BJ (cell line): ENCODE measurements at regions not wholly inside any gene's neighbourhood (a gene's known extent, or its start where the extent isn't known, plus 50 kb on each side); places are given as distances from the start of the nearest gene placed in this dataset.
"Not testable (repeated sequence)": the region's sequence is repeated elsewhere in the genome, so short reads cannot be mapped to it uniquely, and the experiment has no call there.

Source experiments
- CTCF ChIA-PET: fragments of 350-600 bp; formaldehyde crosslinking; extraction: SDS; loops from one replicate; lab custom pipeline; 2021; ENCODE audit warnings: antibody characterized with exemption, inconsistent platforms; lab: Yijun Ruan, JAX
- POLR2A ChIA-PET: fragments of 300-600 bp; sonication (Branson Sonifier 250); formaldehyde crosslinking; extraction: SDS; loops from one replicate; lab custom pipeline; 2021; ENCODE audit warnings: antibody characterized with exemption; lab: Charles Lee
- DNase-seq: peaks from one replicate; pipeline ENCODE4 v3.0.0-alpha.2; 2011; ENCODE audit warnings: low read depth
- H3K27me3 ChIP-seq: 2 replicates; pipeline ENCODE4 v1.6.0; 2011; ENCODE audit warnings: low read length; ENCODE audit not compliant: control insufficient read depth, insufficient read depth
- H3K36me3 ChIP-seq: 2 replicates; pipeline ENCODE4 v1.5.1; 2011; ENCODE audit warnings: low read length; ENCODE audit not compliant: control insufficient read depth, insufficient read depth
- H3K4me3 ChIP-seq: 2 replicates; pipeline ENCODE4 v1.5.1; 2011; ENCODE audit warnings: low read depth, mild to moderate bottlenecking, control low read depth, low read length
- CTCF ChIP-seq: IDR thresholded peaks from 2 replicates; pipeline ENCODE4 v1.5.1; 2011; ENCODE audit warnings: low read depth, mild to moderate bottlenecking, control low read depth, inconsistent platforms, low read length, moderate library complexity; ENCODE audit not compliant: insufficient read depth

- Histone ChIP-seq H3K27me3 (no peaks in the 10 kb centered on the region), H3K36me3 (no peaks in the 10 kb centered on the region), H3K4me3 (no peak overlapping the region)
- no peak for DNase-seq
- ChIA-PET CTCF (interaction anchor here (1.5 to 3.3 kb wide), 2 partner anchors 11 to 161 kb away, joined by 5 to 13 read pairs; no protein-coding TSS in a partner anchor), POLR2A (no interaction called here)
- no peak for TF ChIP-seq CTCF
These were observed 154.4 kb upstream of the SERTAD2 start for GRCh38 chr2:64808092-64808491.

GRCh38 chr2:64808754-64809153 lies 155.0 kb upstream of the SERTAD2 start:
- Histone ChIP-seq H3K4me3 (no peak overlapping the region), H3K27me3 (no peaks in the 10 kb centered on the region), H3K36me3 (no peaks in the 10 kb centered on the region)
- no peak for DNase-seq
- TF ChIP-seq CTCF: no peak
- POLR2A ChIA-PET: no interaction called here
- CTCF ChIA-PET: interaction anchor here (3.3 kb wide), 1 partner anchor 11 kb away, joined by 13 read pairs; no protein-coding TSS in a partner anchor

GRCh38 chr2:64809216-64809615 lies 155.5 kb upstream of the SERTAD2 start:
- ChIA-PET POLR2A (no interaction called here), CTCF (interaction anchor here (3.3 kb wide), 1 partner anchor 10 kb away, joined by 13 read pairs; no protein-coding TSS in a partner anchor)
- Histone ChIP-seq H3K36me3 (no peaks in the 10 kb centered on the region), H3K4me3 (no peak overlapping the region), H3K27me3 (no peaks in the 10 kb centered on the region)
- DNase-seq: no peak
- TF ChIP-seq CTCF: no peak

- Histone ChIP-seq H3K27me3 (no peaks in the 10 kb centered on the region), H3K4me3 (no peak overlapping the region), H3K36me3 (no peaks in the 10 kb centered on the region)
- ChIA-PET CTCF (no interaction called here), POLR2A (no interaction called here)
- TF ChIP-seq CTCF: no peak
- no peak for DNase-seq
These were observed 158.6 kb upstream of the SERTAD2 start for GRCh38 chr2:64812285-64812684.

GRCh38 chr2:64814007-64814406 lies 160.3 kb upstream of the SERTAD2 start:
- TF ChIP-seq CTCF: no peak
- no peak for DNase-seq
- ChIA-PET CTCF (no interaction called here), POLR2A (no interaction called here)
- Histone ChIP-seq H3K36me3 (no peaks in the 10 kb centered on the region), H3K27me3 (no peaks in the 10 kb centered on the region), H3K4me3 (no peak overlapping the region)

- CTCF ChIA-PET: interaction anchor here (1.8 kb wide), 1 partner anchor 11 kb away, joined by 5 read pairs; no protein-coding TSS in a partner anchor
- H3K36me3 ChIP-seq, H3K27me3 ChIP-seq, POLR2A ChIA-PET, DNase-seq, H3K4me3 ChIP-seq: not testable (repeated sequence)
These were observed 162.8 kb upstream of the SERTAD2 start for GRCh38 chr2:64816526-64816925.
